DND-41 (cell line): ENCODE measurements at regions not wholly inside any gene's neighbourhood (a gene's known extent, or its start where the extent isn't known, plus 50 kb on each side); places are given as distances from the start of the nearest gene placed in this dataset.

Experiments
- EZH2 ChIP-seq: IDR thresholded peaks from 3 replicates; pipeline ENCODE4 v1.6.1; 2012; ENCODE audit warnings: borderline replicate concordance, low read depth, mild to moderate bottlenecking, moderate library complexity, low read length, inconsistent platforms; ENCODE audit not compliant: severe bottlenecking
- TF ChIP-seq, protein P1 (sequence below): IDR thresholded peaks from 2 replicates; pipeline ENCODE4 v1.5.1; 2012; ENCODE audit warnings: borderline replicate concordance, low read length, moderate library complexity, mild to moderate bottlenecking; ENCODE audit not compliant: poor library complexity, severe bottlenecking; ENCODE audit errors: extremely low read depth

DNA sequence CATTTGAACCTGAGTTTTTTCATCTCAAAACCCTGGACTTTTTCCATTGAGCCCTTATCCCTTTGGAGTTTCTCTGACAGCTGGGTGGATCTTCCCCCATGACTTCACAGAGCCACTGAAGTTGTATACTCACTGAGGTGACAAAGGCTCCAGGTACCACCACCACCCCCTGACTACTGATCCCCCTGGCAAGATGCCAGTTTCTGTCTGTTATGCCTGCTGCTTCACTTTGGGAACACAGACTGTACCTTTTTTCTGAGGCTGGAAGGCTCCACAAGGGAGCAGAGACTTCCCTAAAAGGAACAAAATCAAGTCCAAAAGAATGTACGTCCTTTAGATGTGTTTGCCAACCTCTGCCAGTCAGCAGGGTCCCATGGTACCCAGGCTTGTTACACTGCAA lies 160.3 kb upstream of the JADE1 start:
- TF ChIP-seq, protein P1, sequence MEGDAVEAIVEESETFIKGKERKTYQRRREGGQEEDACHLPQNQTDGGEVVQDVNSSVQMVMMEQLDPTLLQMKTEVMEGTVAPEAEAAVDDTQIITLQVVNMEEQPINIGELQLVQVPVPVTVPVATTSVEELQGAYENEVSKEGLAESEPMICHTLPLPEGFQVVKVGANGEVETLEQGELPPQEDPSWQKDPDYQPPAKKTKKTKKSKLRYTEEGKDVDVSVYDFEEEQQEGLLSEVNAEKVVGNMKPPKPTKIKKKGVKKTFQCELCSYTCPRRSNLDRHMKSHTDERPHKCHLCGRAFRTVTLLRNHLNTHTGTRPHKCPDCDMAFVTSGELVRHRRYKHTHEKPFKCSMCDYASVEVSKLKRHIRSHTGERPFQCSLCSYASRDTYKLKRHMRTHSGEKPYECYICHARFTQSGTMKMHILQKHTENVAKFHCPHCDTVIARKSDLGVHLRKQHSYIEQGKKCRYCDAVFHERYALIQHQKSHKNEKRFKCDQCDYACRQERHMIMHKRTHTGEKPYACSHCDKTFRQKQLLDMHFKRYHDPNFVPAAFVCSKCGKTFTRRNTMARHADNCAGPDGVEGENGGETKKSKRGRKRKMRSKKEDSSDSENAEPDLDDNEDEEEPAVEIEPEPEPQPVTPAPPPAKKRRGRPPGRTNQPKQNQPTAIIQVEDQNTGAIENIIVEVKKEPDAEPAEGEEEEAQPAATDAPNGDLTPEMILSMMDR: no peak
- no peak for TF ChIP-seq EZH2
